HT-29 (cell line): ENCODE measurements at regions not wholly inside any gene's neighbourhood (a gene's known extent, or its start where the extent isn't known, plus 50 kb on each side); places are given as distances from the start of the nearest gene placed in this dataset.

Experiments
- DNase-seq: peaks from one replicate; pipeline ENCODE4 v3.0.0-alpha.2; 2015; ENCODE audit warnings: low spot score

DNA sequence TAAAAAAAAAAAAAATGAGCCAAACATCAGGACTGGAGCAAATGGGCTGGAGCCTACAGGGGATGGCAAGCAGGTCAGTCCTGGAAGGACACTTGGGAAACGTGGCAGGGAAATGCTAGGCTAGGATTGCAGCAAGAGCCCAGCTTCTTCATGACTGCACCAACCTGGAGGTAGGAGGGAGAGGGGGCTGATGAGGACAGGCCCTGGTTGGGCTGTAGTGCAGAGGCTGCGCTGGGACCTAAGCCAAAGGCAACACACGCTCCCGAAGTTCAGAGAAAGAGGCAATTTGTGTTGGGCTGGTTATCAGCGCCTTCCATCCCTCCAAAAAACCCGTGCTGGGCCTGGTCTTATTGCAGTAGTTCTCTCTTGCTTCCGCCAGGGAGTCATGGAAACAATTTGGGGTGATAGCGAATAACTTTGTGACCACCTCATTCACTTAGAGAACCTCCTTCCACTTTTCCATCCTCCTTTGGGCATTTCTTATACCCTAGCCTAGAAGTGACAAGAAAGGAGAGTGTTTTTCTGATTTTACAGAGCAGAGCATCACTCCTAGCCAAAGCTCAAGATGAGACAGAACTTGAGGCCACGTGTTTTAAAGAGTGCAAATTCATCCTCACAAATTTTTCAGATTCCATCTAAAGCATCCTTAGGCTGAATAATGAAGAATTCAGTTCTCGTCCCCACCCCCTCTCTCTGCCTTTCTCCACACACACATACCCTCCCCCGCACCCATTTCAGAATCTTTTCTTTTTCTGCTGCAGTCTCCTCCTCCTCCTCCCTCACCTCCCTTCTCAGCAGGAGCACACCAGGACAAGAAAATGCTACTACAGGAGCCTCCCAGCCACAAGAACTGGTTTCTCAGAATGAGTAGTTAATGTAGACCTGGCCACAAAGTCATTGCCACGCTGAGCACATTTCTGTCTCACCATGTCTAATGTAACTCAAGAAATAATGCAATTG, 61.3 kb upstream of the CALM2 start:
- DNase-seq = no peak

DNA sequence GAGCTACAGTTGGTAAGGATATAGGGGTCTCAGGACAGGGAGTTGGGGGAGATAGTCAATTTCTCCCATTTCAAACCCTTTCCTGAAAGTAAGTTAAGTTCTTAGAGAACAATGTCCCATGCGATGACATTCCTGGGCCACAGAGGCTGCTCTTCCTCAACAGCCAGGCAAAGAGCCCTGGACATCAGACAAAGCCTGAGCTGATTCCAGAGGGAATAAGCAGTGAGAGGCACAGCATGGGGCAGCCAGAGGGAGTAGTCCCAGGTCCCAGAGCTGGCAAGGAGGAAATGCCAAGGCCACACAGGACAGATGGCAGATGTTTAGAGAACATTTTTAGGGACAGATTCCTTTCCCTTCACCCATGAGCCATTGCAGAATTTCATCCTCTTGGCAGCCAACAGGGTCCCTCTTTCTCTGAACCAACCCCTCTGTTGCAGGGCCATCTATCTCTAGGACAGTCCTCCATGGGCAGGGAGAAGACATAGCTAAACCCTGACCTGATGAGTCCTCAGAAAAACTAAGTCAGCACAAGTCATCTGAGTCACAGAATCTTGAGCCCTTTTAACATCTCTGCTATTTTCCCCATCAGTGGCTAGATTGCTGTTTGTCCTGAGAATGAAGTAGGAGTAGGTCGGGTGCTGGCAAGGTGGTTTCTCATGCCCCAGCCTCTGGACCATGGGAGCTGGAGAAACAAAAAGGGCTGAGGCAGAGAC, 60.3 kb upstream of the CALM2 start:
- DNase-seq = no peak

DNA sequence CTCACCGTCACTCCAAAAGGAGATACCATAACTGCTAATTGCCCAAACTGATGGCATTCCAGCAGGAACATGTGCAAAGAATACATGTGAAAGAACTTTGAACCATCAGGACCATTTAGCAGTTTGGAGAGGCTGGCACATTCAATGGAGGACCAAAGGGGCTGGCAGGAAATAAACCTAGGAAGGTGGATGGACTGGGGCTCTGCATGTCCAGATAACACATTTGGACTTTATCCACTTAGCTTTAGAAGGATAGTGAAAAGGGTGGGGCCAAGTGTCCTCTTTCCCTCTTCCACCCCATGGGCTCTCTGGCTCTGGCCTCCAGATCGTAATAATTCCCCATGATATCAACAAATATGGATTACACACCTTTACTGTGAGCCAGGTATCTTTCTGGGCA, 58.8 kb upstream of the CALM2 start:
- DNase-seq = no peak

DNA sequence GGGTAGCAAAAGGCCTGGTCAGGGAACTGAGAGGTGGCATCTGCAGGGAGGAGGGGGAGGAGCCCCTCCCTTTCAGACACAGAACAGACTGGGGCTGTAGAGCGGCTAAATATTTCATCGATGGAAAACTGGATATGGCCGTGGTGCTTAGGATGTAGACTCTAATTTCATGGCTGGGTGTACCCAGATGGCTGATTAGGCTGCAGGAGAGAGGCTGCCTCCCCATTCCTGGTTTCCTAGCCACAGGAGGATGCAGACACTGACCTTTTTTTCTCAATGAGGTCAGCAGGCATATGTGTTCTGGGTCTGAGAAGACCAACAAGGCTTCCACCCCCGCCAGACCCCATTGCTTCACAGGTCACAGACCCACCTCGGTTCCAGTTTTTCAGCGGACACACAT, 58.1 kb upstream of the CALM2 start:
- no peak for DNase-seq

DNA sequence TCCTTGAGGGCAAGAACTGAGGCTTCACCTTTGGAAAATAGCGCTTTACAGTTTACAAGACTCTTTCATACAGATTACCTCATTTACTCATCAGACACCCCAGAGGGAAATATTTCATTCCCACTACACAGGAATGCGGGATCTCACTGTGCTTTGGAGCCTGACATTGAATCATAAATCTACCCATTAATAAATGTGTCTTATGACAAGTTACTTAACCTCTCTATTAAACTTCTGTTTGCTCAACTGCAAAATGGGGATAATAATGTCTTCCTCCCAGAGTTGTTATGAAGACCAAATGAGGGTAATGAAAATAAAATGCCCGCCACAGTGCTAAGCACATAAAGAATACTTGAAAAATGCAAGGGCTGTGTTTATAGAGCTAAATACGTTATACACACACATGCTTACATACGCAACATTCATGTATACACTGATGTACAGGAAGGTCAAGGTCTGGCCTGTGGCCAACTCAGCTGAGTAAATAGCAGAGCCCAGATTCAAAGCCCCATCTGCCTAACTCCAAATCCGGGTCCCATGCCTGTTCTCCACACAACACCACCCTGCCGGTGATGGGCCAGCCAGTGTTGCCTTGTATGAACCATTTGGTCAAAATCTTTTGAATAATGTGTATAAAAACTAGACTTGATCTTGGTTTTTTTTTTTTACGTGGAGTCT, 56.6 kb upstream of the CALM2 start:
- peak; percentile 54 for DNase-seq

DNA sequence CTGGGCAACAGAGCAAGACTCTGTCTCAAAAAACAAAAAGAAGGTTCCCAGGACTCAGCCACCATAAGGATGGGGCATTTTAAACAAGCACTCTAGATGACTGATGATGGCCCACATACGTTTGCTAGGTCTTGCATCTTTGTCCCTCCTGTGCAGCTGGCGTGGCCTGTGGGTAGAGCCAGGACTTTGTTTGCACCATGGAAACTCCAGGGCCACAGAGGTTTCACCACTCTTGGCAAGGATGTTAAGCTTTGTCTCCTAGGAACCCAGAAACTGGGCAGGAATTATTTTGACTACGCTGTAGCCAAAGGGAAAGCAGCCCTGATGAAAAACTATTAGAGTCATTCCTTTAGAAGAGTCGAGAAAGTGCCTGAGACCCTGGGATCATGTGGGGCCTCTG, 54.1 kb upstream of the CALM2 start:
- DNase-seq = no peak

DNA sequence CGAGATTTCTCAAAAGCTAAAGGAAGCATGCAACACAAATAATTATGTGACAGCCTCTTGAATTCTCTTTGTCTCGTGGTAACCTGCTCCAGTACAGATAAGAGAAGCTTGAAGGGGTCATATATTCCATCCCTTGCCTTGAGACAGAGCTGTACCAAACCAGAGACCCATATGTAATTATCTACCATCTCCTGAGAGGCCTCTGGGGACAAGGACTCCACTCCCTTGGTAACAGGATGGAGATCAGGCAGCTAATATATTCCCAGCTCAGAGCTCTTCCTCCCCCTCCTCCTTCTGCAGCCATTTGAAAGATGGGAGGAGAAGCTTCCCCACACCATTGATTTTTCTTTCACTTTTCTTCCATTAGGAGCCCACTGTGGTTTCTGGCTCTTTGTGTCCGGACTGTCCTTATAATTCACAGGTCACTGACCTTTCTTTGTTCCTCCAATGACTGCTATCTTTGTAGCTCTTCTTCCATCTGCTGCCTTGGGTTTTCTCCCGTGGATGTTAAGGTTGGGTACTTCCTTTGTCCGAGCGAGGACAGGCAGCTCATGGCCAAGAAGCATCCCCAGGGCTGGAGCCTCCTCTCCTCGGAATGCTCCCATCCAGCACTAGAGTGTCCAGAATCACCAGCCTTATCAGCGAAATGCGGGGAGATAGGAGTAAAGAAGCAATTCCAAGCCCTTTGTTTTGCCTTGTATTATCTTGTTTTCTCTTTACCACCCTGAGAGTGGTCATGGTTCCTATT, 51.4 kb upstream of the CALM2 start:
- DNase-seq = no peak

DNA sequence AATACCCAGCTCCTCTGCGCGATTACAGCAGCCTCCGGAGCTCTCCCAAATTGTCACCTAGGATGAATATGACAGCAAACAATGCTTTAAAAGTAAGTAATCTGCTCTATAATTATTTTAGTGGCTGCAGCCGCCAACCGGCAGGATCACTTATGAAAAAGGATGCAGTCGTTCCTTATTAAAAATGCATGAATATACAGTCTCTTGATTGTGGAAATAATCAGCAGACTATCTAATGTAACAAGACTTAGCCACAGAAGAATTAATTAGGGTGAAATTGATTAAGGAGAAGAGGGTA, 50.6 kb upstream of the CALM2 start:
- no peak for DNase-seq

DNA sequence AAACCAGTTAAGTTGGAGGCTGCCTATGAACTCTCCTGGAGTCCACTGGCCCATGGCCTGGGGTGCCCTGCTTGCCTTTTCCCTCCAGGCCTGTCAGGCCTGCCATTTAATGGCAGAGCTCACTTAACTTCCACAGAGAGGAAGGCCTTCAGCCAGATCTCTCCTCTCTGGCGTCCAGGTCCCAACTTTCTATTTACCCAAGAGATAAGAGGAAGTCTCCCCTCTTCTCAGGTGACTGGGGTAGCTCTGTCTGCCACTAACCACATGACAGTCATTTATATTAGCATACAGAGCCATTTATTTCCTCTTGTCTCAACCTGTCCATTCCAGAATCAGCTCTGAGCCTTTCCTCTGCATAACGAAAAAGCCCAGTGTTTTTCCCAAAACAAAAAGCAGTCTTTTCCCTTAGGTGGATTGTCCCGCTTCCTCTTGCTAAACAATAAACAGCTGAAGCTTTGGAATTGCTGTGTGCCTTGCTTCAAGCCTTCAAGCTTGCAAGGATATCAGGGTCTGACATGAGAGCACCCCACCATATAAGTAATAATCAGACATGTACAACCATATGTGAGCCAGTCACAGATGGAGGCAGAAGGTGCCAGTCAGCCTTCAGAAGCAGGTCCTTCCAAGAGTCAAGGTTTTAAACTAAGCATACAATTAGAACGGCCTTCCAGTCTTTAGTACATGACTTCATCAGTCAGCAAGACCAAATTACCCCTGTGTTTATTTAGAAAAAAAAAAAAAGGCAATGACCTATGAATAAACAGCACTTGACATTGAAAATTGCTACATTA, 50.0 kb upstream of the CALM2 start:
- DNase-seq = no peak
